ENCODE measurements at regions not wholly inside any gene's neighbourhood (a gene's known extent, or its start where the extent isn't known, plus 50 kb on each side); places are given as distances from the start of the nearest gene placed in this dataset.
A peak's percentile ranks its signal among the peaks of the same experiment; 100 is the strongest.

GRCh38 chr17:77381185-77381700 lies 240.5 kb downstream of the SEC14L1 start:
- no peak for DNase-seq

DNA sequence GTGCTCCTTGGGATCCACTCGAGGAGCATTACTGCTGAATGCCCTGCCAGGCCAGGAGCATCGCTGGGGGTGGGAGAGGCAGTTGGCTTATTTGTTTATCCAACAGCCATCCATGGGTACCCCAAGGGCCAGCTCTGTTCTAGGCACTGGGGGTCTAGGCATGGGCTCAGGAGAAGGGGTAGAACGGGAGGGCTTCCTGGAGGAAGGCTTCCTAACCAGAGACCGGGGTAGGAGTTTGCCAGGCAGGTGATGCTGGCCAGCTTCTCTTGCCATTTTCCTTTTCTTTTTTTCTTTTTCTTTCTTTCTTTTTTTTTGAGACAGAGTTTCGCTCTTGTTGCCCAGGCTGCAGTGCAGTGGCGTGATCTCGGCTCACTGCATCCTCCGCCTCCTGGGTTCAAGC lies 241.0 kb downstream of the SEC14L1 start:
- DNase-seq = no peak

GRCh38 chr17:77382356-77382911 lies 241.7 kb downstream of the SEC14L1 start:
- DNase-seq = peak; percentile 52

GRCh38 chr17:77382966-77383612 lies 242.3 kb downstream of the SEC14L1 start:
- DNase-seq = peak; percentile 75

DNA sequence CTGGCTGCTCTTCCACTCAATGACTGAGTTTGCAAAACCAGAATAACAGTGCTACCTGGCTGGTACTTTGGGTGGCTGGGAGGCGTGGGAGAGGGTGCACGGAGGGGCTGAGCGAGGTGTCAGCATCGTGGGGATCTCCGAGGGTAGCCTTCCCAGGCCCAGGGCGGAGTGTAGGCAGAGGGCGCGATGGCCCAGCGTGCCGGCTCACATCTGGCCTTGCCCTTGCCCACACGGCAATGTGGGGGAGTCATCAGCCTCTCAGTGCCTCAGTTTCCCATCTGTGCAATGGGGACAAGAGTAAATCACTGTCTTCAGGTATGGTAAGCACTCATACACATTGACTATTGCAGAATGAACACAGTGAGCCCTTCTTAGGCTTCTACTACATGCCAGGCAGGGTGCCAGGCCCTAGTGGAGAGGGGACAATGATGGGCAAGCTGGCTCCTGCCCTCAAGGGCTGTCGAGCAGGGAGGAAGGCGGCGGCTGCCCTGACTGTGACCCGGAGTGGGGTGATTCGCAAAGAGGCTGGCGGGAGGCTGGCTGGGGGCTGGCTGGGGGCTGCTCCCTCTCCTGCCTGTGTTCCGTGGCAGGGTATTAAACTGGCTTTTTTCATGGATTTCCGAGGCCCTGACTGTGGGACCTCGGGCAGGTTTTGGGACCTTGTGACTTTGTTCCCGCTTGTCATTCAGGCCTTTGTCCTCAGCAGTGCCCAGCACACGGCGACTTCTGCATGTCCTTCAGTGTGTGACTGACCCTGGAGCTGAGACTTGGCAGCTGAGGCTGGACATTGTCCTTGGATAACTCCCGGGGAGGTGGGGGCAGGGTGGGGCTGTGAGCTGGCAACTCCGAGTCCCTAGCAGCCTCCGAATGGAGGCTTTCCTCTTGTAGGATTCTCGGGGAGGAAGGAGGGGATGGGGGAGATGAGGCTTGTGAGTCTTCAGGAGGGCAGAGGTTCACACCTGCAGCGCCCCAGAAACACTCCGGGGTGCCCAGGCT lies 243.1 kb downstream of the SEC14L1 start:
- peak; percentile 76 for DNase-seq

DNA sequence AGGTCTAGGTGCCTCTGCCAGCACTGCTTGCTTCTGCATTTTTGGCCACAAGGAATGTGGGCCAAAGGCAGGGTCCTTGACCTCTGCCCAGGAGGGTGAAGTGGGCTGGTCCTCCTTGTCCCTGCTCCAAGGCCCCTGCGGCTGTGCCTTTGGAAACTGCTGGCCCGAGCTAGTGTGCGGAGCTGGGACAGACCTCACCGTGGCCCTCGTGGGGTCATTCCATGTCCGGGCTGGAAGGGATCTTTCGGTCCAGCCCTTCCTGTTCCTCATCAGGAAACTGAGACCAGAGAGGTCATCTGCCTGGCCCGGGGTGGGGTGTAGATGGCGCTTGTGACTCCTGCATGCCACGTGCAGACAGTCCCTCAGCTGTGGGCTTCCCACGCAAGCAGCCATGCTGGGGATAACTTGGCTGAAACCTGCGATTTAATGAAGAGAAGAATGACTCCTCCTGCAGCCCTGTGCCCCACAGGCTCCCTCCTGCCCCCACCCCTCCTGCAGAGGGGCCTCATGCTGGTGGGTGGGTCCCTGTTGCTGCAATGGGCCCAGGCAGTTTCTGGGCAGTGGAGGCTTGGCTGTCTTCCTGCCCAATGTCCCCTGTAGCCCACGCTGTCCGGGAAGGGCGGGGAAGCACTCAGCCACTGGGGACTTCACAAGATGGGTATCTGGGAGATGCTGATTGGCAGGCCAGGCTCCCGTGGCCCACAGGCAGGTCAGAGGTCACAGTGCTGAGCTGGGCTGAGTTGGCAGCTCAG lies 245.2 kb downstream of the SEC14L1 start:
- no peak for DNase-seq

- no peak for DNase-seq
Measured at GRCh38 chr17:77386502-77387192, 245.9 kb downstream of the SEC14L1 start.

GRCh38 chr17:77387891-77388290 lies 247.1 kb downstream of the SEC14L1 start:
- no peak for DNase-seq

GRCh38 chr17:77388384-77389306 lies 247.9 kb downstream of the SEC14L1 start:
- DNase-seq = peak; percentile 20

DNA sequence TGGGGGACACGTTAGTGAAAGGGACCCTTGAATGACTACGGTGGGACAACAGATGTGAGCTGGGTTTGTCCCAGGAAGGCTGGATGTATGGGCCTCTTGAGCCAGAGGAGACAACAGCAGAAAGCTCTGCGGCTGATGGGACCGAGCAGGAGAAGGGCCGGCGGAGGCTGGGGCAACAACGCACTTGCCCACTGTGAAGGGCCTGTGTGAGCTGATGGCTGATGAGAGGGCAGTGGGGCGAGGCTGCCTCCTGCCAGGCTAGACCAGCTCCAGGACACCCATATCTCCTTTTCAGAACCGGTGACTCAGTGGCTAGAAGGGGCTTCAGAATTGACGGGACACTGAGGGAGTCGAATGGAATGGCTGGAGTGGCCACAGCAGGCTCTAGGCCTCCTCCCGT lies 250.1 kb downstream of the SEC14L1 start:
- DNase-seq = no peak

DNA sequence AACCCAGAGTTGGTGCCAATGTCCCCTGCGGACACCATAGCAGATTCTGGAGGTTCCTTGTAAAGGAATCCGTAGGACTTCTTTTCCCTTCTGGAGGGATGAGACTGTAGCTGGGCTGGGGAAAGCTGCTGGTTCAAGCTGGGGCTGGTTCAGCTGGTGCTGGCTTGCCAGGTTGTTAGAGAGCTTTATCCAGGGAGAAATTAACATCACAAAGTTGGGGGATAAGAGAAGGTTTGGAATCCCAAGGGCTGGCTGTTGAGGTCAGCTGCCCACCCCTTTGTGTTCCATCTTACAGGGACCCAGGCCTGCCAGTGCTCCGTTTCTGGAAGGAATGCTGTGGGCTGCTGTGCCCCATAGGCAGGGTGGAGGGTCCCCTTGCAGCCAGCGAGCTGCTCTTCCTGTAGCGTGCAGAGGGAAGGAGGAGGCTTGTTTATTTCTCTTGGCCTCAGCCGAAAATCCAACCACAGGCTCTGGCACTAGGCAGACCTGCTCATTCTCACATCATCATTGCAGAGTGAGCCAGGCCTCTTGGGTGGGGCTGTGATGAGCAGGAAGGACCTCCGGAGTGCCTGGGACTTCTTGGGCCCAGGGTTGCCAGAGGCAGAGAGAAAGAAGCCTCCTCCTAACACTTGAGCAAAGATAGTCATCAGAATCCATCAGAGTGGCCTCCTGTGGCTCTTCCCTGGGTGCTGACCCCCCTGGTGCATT lies 251.1 kb downstream of the SEC14L1 start:
- DNase-seq = no peak

GRCh38 chr17:77392376-77393273 lies 251.9 kb downstream of the SEC14L1 start:
- peak; percentile 70 for DNase-seq

DNA sequence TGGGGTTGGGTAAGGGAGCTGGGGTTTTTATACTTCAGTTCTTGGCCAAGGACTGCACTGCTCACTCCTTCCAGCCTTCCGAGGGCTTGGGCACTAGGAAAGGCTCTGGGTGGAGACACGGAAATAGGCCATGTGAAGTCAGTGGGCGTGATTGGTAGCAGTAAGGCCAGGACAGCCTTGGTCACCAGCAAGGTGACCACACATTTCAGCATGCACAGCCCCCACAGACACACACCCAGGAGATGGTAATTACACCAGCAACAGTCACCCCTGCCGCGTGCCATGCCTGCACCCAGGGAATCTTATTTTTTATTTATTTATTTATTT lies 252.5 kb downstream of the SEC14L1 start:
- DNase-seq = no peak

DNA sequence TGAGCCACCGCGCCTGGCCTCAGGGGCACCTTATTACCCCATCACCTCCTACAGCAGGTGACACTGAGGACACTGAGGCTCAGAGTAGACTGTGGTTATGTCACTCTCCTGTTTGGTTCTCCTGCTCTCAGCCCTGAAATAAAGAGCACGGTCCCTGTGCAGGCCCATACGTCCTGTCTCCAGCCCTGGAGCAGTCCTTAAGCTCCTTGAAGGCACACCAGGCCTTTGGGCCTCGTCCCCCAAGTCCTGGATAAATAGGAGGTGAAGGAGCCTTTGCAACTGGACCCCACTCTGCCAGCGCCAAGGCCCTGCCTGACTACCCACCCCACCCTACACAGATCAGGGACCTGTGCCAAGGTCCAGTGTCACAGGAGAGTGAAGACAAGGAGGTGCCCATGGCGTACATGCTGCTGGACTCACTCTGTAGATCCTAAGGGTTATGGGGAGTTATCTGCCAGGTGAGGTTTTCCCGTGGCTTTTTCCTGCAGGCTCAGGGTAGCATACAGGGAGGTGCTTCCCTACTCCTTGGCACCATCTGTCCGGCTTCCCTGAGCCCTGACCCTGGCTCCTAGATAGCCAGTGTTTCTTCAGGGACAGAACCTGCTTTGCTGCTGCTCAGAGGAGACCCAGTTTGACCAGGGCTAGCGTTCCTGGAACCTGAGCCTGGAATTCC lies 253.2 kb downstream of the SEC14L1 start:
- no peak for DNase-seq

DNA sequence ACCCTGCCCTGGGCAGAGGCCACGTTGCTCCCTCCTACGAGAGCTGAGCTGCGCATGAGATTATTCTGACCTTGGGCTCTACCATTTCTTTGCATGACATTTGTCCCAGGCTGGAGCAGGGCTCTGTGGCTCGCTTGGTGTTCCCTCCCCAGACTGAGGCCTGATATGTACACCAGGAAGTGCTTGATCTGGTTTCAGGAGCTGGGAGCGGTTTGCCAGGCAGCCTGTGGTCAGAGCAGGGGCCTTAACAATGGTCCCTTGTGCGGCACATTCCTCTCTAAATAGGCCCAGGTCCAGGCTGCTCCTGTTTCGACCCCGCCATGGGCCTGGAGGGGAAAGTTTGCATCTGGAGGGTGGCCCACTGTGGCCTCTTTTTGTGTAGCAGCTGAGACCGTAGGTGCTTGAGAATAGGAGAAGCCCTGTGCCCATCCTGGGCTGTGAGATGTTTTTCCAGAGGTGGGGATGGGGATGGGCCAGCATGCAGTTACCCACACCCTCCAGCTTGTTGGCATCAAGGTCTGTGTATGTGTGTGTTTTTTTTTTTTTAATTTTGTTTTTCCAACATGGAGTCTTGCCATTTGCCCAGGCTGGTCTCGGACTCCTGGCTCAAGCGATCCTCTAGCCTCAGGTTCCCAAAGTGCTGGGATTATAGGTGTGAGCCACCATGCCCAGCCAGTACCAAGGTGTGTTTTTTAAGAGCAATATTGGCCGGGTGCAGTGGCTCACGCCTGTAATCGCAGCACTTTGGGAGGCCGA lies 253.9 kb downstream of the SEC14L1 start:
- no peak for DNase-seq

- no peak for DNase-seq
Measured at GRCh38 chr17:77395501-77396048, 254.8 kb downstream of the SEC14L1 start.

DNA sequence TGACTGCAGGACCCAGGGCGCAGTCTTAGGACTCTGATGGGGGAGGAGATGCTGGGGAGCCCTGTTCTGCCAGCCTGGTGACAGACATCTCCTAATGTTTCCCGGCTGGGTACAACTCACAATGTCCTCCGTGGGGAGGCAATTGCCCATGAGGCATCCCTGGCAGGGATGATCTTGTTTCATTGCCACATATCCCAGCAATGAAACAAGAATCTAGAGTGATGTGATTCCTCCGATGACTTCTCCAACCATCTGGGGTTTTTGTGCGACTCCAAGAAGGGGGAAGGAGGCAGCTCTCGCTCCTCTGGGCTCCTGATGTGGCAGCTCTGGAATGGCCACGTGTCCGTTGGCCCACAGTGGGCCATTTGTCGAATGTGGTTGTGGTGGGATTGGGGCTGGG lies 255.8 kb downstream of the SEC14L1 start:
- no peak for DNase-seq

- DNase-seq = no peak
Measured at GRCh38 chr17:77398274-77398673, 257.5 kb downstream of the SEC14L1 start.
